Large intestine (tissue), 3 donors: ENCODE measurements at regions not wholly inside any gene's neighbourhood (a gene's known extent, or its start where the extent isn't known, plus 50 kb on each side); places are given as distances from the start of the nearest gene placed in this dataset.
"Not testable (repeated sequence)": the region's sequence is repeated elsewhere in the genome, so short reads cannot be mapped to it uniquely, and the experiment has no call there.

Source experiments
- DNase-seq, 2 donors: peaks; one replicate each; pipeline versions ENCODE4 v3.0.0 to v3.0.0-alpha.2; 2013
- H3K27ac ChIP-seq: one replicate; pipeline ENCODE4 v1.5.1; 2013; ENCODE audit warnings: low read length
- H3K27me3 ChIP-seq: 2 replicates; pipeline ENCODE4 v1.6.1; 2013; ENCODE audit warnings: low read length; ENCODE audit not compliant: control insufficient read depth, insufficient read depth
- H3K36me3 ChIP-seq: 2 replicates; pipeline ENCODE4 v1.6.1; 2013; ENCODE audit warnings: low read length; ENCODE audit not compliant: control insufficient read depth, insufficient read depth
- H3K4me1 ChIP-seq: one replicate; pipeline ENCODE4 v1.6.1; 2013; ENCODE audit warnings: low read length; ENCODE audit not compliant: control insufficient read depth, insufficient read depth
- H3K4me3 ChIP-seq: one replicate; pipeline ENCODE4 v1.5.1; 2013; ENCODE audit warnings: low read length
- H3K9me3 ChIP-seq: one replicate; pipeline ENCODE4 v1.6.1; 2013; ENCODE audit warnings: mild to moderate bottlenecking, low read depth, low read length, moderate library complexity; ENCODE audit not compliant: control insufficient read depth
- WGBS: methylation state at CpG from one replicate; pipeline ENCODE4 v1.1.5; 2013; ENCODE audit warnings: low lambda C conversion rate; ENCODE audit not compliant: insufficient coverage; 5-methylcytosine and 5-hydroxymethylcytosine counted together

DNA sequence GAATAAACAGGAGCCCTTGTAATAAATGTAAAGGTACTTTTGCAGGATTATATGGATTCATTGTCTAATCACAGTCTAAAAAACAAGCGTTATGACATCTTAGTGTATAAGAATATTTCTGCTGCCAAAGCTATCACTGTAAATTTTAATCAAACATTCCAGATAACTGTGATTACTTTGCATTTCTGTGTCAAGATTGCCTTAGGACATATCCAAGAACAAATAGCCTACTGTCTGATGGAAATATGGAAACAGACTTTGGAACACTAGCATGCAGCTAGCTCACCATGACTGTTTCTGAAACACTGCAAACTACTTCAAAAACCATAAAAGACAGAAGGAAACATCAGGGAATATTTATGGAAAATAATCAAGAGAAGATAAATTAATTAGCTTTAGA is 248.7 kb upstream of the ASCC3 start:
- Histone ChIP-seq H3K36me3 (no peaks in the 10 kb centered on the region), H3K27me3 (no peaks in the 10 kb centered on the region), H3K4me1 (no peaks in the 10 kb centered on the region), H3K9me3 (no peaks in the 10 kb centered on the region), H3K4me3 (no peak overlapping the region), H3K27ac (no peak overlapping the region)
- 57% methylated on average over 1 of the region's 1 CpG for WGBS
- no peak for DNase-seq

DNA sequence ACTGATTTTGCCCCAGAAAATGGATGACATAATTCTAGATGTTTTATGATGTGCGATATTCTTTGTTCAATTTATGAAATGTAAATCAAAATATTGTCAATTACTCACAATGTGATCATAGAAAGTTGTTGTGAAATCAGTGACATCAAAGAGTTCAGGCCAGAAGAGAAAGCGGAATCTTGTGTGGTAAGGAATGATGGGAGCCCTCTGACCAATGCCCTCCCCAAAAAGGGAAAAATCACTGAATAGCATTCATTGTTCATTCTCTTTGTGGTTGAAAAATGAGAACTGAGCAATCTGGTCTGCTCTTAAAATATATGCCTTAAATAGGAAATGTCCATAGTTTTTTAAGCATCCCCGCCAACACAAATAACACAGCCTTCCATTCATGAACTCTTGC is 247.1 kb upstream of the GRIK2 start:
- no peak overlapping the region for H3K4me3 ChIP-seq
- no peaks in the 10 kb centered on the region for H3K9me3 ChIP-seq
- no peak overlapping the region for H3K27ac ChIP-seq
- DNase-seq: no peak
- H3K4me1 ChIP-seq: no peaks in the 10 kb centered on the region
- H3K36me3 ChIP-seq: no peaks in the 10 kb centered on the region
- H3K27me3 ChIP-seq: no peaks in the 10 kb centered on the region
- WGBS: 80% methylated on average over 1 of the region's 3 CpGs

DNA sequence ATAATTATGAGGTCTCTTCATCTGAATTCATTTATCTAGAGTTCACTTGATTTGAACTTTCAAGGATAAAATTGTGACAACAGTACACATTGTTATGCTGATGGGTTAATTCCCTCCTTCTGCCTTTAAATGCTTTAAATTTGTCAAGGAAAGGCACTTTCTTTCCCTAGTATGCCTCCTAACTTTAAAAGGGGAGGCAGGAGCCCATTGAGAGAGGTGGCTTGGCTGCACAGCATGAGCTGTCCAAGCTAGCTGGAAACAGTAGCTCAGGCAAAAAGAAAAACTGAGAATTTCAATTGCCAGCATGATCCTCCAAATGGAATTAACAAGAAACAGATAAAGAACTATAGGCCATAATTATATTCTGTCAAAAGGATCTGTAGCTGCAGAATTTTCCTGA is 243.3 kb upstream of the GRIK2 start:
- Histone ChIP-seq H3K27ac (no peak overlapping the region), H3K4me3 (no peak overlapping the region), H3K4me1 (no peaks in the 10 kb centered on the region), H3K36me3 (no peaks in the 10 kb centered on the region), H3K27me3 (no peaks in the 10 kb centered on the region), H3K9me3 (no peaks in the 10 kb centered on the region)
- no peak for DNase-seq

DNA sequence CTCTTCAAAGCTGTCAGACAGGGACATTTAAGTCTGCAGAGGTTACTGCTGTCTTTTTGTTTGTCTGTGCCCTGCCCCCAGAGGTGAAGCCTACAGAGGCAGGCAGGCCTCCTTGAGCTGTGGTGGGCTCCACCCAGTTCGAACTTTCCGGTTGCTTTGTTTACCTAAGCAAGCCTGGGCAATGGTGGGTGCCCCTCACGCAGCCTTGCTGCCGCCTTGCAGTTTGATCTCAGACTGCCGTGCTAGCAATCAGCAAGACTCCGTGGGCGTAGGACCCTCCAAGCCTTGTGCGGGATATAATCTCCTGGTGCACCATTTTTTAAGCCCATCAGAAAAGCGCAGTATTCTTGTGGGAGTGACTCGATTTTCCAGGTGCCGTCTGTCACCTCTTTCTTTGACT is 235.9 kb upstream of the GRIK2 start:
- not testable (repeated sequence) for H3K4me1 ChIP-seq, H3K27ac ChIP-seq, H3K9me3 ChIP-seq, H3K4me3 ChIP-seq, H3K27me3 ChIP-seq, DNase-seq, H3K36me3 ChIP-seq
- WGBS: no CpG with 5 or more reads among the region's 11 CpGs

DNA sequence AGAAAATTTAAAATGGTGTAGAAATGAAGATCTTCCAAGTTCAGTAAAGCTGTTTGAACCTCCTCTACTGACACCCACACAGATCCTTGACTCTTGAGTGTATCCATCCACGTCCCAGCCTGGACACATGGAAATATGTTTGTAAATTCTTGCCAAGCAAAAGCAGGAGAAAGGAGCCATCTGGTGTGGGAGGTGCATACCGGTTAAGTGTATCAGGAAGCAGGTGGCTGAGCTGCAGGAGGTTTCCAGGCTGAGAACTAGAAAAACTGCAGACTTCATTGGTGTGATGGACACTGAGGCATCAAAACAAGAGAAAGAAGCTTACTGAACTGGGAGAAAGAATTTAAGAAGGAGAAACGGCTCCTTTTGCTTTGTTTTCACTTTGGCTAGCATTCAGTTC is 229.9 kb upstream of the GRIK2 start:
- Histone ChIP-seq H3K4me1 (no peaks in the 10 kb centered on the region), H3K27ac (no peak overlapping the region), H3K9me3 (no peaks in the 10 kb centered on the region), H3K4me3 (no peak overlapping the region), H3K27me3 (no peaks in the 10 kb centered on the region), H3K36me3 (no peaks in the 10 kb centered on the region)
- 60% methylated on average over 1 of the region's 3 CpGs for WGBS
- DNase-seq: no peak

DNA sequence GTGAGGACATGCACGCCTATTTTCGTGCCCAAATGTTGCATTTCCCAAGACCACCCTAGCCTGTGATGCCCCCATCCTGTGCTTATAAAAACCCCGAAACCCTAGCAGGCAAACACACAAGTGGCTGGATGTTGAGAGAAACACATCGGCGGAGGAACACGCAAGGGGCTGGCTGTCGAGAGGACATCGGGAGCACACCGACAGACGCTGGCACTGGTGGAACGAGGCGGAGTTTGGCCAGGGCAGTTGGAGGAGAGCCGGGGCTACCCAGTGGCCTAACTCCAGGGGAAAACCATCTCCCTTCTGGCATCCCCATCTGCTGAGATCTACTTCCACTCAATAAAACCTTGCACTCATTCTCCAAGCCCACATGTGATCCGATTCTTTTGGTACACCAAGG is 225.9 kb upstream of the GRIK2 start:
- WGBS: no CpG with 5 or more reads among the region's 14 CpGs
- Histone ChIP-seq H3K36me3 (no peaks in the 10 kb centered on the region), H3K4me1 (no peaks in the 10 kb centered on the region), H3K4me3 (no peak overlapping the region), H3K9me3 (no peaks in the 10 kb centered on the region), H3K27me3 (no peaks in the 10 kb centered on the region), H3K27ac (no peak overlapping the region)
- DNase-seq: no peak

DNA sequence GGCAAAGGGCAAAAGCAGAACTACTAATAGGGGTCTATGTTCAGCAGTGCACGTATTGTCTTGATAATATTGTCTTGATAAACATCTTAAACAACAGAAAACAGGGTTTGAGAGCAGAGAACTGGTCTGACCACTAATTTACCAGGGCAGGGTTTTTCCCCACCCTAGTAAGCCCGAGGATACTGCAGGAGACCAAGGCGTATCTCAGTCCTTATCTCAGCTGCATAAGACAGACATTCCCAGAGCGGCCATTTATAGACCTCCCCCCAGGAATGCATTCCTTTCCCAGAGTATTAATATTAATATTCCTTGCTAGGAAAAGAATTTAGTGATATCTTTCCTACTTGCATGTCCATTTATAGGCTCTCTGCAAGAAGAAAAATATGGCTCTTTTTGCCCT is 222.5 kb upstream of the GRIK2 start:
- WGBS: no CpG with 5 or more reads among the region's 4 CpGs
- not testable (repeated sequence) for H3K36me3 ChIP-seq, H3K27me3 ChIP-seq, H3K4me1 ChIP-seq, H3K27ac ChIP-seq, DNase-seq, H3K9me3 ChIP-seq, H3K4me3 ChIP-seq

DNA sequence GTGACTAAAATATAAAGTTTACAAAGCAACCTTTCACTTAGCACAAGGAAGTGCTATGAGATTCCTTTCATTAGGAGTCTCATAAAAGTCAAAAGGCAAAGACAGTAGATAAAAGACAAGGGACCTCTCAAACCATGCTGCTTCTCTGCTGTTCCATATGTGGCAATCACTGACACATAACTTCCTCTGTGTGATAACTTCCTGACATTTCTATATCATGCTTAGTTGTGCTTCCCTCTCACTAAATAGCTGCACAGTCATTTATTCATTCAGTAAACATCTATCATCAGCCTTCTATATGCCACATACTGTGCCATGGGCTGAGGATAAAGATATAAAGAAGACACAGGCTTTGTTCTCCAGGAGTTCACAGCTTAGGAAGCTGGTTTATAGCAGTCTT is 214.8 kb upstream of the GRIK2 start:
- no peak for DNase-seq
- Histone ChIP-seq H3K9me3 (no peaks in the 10 kb centered on the region), H3K27ac (no peak overlapping the region), H3K36me3 (no peaks in the 10 kb centered on the region), H3K4me3 (no peak overlapping the region), H3K4me1 (no peaks in the 10 kb centered on the region), H3K27me3 (no peaks in the 10 kb centered on the region)

DNA sequence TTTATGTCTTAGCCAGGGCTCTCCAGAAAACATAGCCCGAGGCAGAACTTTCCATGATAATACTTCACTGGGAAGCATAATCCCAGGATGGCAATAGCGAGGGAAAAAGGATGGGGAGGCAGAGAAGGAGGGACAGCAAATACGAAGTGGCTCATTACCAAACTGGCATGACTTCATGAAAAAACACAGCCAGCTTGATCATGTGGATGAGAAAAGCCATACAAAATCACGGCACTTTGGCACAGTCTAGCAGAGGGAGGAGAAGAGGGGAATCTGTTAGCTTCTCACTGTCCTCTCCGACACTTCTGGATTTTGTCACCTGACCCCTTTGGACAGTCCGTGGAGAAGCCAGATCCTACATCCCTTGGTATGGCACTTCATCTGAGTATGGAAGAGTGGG is 212.5 kb upstream of the GRIK2 start:
- Histone ChIP-seq H3K27ac (no peak overlapping the region), H3K36me3 (no peaks in the 10 kb centered on the region), H3K9me3 (no peaks in the 10 kb centered on the region), H3K4me3 (no peak overlapping the region), H3K27me3 (no peaks in the 10 kb centered on the region), H3K4me1 (no peaks in the 10 kb centered on the region)
- DNase-seq: no peak
- 83% methylated on average over 1 of the region's 6 CpGs for WGBS

DNA sequence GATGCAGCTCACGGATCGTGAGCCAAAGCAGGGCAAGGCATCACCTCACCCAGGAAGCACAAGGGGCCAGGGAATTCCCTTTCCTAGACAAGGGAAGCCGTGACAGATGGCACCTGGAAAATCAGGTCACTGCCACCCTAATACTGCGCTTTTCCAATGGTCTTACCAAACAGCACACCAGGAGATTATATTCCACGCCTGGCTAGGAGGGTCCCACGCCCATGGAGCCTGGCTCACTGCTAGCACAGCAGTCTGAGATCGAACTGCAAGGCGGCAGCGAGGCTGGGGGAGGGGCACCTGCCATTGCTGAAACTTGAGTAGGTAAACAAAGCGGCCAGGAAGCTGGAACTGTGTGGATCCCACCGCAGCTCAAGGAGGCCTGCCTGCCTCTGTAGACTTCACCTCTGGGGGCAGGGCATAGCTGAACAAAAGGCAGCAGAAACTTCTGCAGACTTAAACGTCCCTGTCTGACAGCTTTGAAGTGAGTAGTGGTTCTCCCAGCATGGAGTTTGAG is 205.2 kb upstream of the GRIK2 start:
- H3K27ac ChIP-seq, H3K36me3 ChIP-seq, H3K4me3 ChIP-seq, H3K27me3 ChIP-seq, H3K4me1 ChIP-seq, H3K9me3 ChIP-seq, DNase-seq: not testable (repeated sequence)
- no CpG with 5 or more reads among the region's 12 CpGs for WGBS

DNA sequence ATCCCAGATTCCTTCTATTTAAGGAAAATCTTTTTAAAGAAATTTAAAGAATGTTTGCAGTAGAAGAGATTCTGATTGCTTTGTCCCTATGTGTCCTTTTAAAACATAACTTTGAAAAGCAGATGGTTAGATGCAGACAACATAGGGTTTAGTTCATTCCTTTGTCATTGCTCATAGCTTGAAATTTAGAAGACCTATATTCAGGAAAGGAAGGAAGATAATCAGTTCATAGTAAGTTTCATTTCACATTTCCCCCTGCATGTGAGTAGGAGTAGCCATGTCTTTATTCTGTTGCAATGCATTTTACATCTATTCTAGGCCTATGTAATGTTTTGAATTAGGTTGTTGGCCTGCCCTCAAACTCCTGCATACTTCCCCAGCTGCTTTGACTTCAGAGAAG is 197.9 kb upstream of the GRIK2 start:
- no peak for DNase-seq
- no peak overlapping the region for H3K4me3 ChIP-seq
- H3K36me3 ChIP-seq: no peaks in the 10 kb centered on the region
- no peak overlapping the region for H3K27ac ChIP-seq
- H3K4me1 ChIP-seq: no peaks in the 10 kb centered on the region
- H3K27me3 ChIP-seq: no peaks in the 10 kb centered on the region
- H3K9me3 ChIP-seq: no peaks in the 10 kb centered on the region

DNA sequence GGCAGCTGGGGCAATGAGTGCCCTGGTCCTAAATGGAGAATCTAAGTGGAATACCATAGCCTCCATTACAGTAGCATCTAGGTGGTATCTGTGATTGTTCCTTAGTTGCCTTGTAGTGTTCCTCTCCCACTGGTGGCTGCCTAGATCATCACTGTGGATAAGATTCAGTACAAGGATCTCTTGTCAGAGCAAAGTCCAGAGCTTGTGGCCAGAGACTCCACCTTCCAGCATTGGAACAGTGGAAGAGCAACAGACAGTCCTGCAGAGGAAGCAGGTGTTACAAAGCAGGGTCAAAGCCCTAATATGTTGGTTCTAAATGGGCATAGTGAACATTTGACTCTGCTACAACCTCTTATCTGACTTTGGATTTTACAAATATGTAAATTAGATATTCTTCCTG is 194.1 kb upstream of the GRIK2 start:
- no peaks in the 10 kb centered on the region for H3K4me1 ChIP-seq
- H3K27ac ChIP-seq: peak overlapping the region; percentile 26
- DNase-seq: peak; percentile 12 to 49

More for the DNA sequence above, 194.1 kb upstream of the GRIK2 start:
- Histone ChIP-seq H3K36me3 (no peaks in the 10 kb centered on the region), H3K27me3 (no peaks in the 10 kb centered on the region), H3K4me3 (no peak overlapping the region), H3K9me3 (no peaks in the 10 kb centered on the region)
